Heart left ventricle (tissue), 13 donors: ENCODE measurements at regions not wholly inside any gene's neighbourhood (a gene's known extent, or its start where the extent isn't known, plus 50 kb on each side); places are given as distances from the start of the nearest gene placed in this dataset.

ENCODE experiments used
- POLR2A ChIP-seq, 2 donors: fragments of 450-650 bp; IDR thresholded peaks; one replicate each; pipeline ENCODE4 v1.6.1; 2017; ENCODE audit warnings: antibody characterized with exemption in 2 of 2, mild to moderate bottlenecking in 2 of 2, moderate library complexity in 2 of 2
- TF ChIP-seq, protein P1 (sequence below), 12 donors: fragments of 200-600 bp; sonication (generic) in 4 of 12; IDR thresholded peaks; one replicate each; pipeline versions ENCODE4 v1.5.0 to v1.8.0; 2018 to 2022; ENCODE audit warnings: antibody characterized with exemption in 12 of 12, mild to moderate bottlenecking in 5 of 12
- donor health status: ischemic (EF 13 %, LVEDD 7.1; RV severe dilation, severe dysfunction).
- donor health status: DM: no; HTN: yes; CAD: no.
- donor health status: DM: no; HTN: no; CAD: no.
- donor health status: ischemic (EF 25% LVEDD 6.9; RV normal size, moderate dysfunction).
- donor health status: ischemic (EF 25% LVEDD 5.7; RV mildly dilated, moderate dysfunction).
- donor health status: ischemic (EF 35%, LVEDD 5.7; RV mildly dilated, moderate dysfunction).
- donor health status: nonischemic (EF 11% LVEDD 7.7; RV severe dilation, severe dysfunction).
- donor health status: DM: yes; HTN: yes; CAD: no.
- donor health status: PGD.
- donor health status: ischemic (EF 29% LVEDD 5.4; RV normal size, mild dysfunction).
- donor health status: nonischemic (EF 23%, LVEDD 6.1; RV moderate dilation, normal function).

DNA sequence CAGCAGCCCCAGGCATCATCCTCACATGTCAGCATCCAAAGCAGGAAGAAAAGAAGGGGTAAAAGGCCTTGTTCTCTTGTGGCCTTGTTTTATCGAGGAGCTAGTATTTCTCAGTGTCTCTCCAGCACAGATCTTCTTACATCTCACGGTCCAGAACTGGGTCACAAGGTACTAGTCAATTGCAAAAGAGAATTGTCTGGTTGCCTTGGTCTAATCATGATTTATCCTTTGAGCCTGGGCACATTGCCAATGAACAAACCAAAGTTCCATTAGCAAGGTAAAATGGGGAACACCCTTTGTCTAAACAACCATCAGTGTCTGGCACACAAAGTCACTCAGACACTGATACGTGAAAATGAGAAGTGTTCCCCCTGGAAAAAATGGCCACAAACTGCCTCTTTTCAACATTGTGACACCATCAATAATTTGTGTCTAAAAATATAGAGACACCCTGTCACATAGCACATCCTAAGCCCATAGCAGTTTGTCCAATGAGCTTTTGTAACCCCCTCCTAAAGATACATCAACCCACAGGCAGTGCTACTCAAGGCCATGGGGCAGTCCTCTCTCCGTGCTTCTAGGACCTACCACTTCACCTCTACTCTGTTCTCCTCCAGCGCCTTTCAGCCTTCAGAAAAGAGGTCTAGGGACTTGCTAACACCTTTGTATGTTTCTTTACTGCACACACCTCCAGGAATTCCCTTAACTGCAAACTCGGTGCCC, 534.4 kb downstream of the MID1IP1 start:
- TF ChIP-seq POLR2A (IDR thresholded peaks at IDR 0.05): no peak
- TF ChIP-seq, protein P1, sequence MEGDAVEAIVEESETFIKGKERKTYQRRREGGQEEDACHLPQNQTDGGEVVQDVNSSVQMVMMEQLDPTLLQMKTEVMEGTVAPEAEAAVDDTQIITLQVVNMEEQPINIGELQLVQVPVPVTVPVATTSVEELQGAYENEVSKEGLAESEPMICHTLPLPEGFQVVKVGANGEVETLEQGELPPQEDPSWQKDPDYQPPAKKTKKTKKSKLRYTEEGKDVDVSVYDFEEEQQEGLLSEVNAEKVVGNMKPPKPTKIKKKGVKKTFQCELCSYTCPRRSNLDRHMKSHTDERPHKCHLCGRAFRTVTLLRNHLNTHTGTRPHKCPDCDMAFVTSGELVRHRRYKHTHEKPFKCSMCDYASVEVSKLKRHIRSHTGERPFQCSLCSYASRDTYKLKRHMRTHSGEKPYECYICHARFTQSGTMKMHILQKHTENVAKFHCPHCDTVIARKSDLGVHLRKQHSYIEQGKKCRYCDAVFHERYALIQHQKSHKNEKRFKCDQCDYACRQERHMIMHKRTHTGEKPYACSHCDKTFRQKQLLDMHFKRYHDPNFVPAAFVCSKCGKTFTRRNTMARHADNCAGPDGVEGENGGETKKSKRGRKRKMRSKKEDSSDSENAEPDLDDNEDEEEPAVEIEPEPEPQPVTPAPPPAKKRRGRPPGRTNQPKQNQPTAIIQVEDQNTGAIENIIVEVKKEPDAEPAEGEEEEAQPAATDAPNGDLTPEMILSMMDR (IDR thresholded peaks at IDR 0.05): no peak
